ENCODE measurements at regions not wholly inside any gene's neighbourhood (a gene's known extent, or its start where the extent isn't known, plus 50 kb on each side); places are given as distances from the start of the nearest gene placed in this dataset.
"Not testable (repeated sequence)": the region's sequence is repeated elsewhere in the genome, so short reads cannot be mapped to it uniquely, and the experiment has no call there.

DNA sequence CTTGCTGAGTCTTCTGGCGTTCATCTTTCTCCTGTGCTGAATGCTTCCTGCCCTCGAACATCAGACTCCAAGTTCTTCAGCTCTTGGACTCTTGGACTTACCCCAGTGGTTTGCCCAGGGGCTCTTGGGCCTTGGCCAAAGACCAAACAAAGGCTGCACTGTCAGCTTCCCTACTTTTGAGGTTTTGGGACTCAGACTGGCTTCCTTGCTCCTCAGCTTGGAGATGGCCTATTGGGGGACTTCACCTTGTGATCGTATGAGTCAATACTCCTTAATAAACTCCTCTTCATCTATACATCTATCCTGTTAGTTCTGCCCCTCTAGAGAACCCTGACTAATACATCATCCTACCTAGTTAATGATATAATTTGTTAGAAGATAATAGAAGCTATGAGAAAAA, 415.4 kb downstream of the TMEM38B start:
- DNase-seq (ENCODE audit: low read depth): not testable (repeated sequence)

DNA sequence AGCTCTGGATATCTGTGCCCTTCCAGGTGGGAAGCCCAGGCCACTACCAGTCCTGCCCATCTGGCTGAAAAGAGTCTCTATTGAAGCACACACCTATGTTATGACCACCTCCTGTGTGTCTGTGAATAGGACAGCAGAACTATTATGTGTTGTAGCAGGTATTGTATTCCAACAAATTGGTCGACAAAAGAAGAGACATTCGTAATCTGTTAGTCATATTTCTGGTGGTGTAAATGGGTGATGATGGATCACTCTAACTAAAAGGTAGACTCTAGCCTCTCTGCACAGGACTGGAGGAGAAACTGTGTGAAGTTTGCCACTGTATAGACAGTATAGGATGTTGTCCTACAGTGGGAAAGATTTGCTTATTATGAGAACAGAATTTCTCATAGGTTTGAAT, 416.1 kb downstream of the TMEM38B start:
- DNase-seq (ENCODE audit: low read depth): no peak

- no peak for DNase-seq (ENCODE audit: low read depth)
These were observed 416.8 kb downstream of the TMEM38B start for GRCh38 chr9:106111039-106111730.

GRCh38 chr9:106112935-106113334, 418.6 kb downstream of the TMEM38B start:
- DNase-seq (ENCODE audit: low read depth): no peak

GRCh38 chr9:106119176-106119575, 424.8 kb downstream of the TMEM38B start:
- no peak for DNase-seq (ENCODE audit: low read depth)

- DNase-seq (ENCODE audit: low read depth): no peak
These were observed 425.7 kb downstream of the TMEM38B start for GRCh38 chr9:106120071-106120470.

DNA sequence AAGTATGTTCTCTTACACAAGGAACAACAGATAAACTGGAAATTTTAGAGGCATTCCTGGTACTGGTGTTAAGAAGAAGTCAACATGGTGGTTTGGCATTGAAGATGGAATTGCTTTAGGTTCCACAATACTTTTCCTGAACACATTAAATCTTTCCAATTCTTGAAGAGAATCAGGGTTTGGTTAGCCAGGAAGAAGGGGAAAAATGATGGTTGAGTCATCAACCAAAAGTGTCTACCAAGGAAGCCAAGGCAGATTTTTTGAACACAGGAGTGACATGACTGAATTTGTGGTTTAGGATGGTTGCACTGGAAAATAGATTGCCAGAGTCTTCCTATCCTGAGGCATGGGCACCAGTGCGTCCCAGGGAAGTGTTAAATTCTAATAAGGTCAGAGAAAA, 433.4 kb downstream of the TMEM38B start:
- DNase-seq (ENCODE audit: low read depth): no peak

DNA sequence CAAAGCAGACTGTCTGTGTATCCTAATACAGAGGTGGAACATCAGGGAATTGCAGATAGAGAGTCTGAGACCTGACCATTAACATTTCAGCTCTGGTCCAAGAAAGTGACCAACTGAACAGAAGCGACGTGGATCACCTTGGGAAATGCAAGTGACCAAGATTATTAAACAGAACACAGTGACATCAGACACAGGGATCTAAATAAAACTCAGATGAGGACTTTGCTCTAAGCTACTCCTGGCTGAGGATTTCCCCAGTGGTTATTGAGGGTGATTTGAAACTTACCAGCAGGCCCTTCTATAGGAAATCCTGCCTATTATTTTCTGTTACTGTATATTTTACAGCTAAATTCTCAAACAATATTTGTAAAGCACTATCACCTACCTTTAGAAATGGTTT, 436.0 kb downstream of the TMEM38B start:
- DNase-seq (ENCODE audit: low read depth): no peak

DNA sequence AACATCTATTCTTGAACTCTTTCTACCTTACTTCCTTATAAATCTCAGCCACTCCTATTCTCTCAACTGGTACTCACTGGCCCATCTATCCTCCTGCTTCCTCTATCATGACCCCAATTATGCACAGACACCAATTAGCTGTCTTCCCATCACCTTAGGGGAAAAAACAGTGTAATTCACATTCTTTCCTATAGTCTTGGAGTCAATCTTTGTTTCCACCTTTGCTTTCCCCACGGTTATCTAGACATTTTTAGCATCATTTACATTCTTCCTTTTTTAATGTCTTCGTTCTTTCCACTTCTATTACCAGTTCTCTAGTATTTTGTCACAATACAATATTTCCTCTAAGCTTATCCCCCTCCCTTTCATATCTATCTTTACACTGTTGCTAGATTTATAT, 449.4 kb downstream of the TMEM38B start:
- no peak for DNase-seq (ENCODE audit: low read depth)

DNA sequence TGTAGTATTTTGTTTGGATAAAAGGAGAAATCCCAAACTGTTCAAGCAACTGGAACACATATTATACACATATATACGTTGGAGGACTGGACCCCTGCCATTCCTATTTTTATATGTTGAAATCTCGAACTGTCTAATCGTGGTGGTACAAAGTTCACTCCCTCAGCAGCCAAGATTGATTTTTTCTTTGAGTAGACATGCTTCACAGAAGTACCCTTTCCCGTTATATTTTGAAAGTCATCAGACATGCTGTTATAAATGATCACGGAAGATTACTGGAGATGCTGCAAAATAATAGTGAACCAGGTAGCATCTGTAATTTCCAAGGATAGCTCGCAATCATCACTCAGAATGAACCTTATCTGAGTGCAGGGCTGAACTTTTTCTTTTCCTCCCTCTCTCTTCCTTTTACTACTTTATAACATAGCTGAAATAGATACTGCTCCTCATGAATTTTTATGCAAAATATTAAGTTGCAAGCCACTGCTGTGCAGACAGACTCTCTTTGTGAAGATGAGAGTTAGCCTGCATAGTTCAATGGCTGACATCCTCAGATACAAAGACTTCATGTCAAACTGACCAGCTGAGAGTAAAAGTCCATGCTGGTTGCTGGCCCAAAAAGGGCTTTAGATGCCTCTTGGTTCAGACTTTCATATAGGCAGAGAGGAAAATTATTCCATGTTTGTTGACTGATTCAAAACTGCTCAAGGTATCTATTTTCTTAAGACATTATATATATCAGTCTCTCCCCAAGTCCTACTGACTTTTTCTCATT, 451.9 kb downstream of the TMEM38B start:
- DNase-seq (ENCODE audit: low read depth): no peak

DNA sequence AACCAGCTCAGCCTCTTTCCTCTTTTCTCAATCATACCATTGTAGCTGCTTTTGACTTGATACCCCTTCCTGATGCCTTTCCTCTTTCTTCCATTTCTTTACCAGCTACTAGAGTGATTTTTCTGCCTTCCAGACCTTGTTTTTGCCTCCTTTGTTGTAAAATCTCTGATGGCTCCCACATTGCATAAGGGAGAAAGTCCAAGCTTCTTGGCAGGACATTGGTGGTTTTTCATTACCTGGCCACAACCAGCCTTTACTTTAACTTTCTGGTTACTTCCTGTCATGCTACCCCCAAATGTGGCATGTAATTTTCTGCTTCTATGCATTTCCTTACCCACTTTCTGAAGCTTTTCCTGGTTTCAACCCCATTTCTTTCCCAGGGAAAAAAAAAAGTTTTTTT, 452.5 kb downstream of the TMEM38B start:
- no peak for DNase-seq (ENCODE audit: low read depth)

DNA sequence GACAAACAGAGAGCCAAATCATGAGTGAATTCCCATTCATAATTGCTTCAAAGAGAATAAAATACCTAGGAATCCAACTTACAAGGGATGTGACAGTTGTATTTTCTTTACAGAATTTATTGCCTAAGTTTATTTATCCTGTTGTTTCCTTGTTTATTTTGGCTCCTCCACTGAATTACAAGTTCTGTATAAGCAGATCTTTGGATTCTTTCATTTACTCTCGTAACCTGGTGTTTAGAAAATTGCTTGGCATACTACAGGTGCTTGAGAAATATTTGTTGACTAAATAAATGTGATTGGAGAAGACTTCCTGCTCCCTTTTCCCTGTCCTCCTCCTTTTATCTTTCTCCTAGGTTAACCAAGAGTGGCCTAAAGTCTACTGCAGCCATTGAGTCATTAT, 455.6 kb downstream of the TMEM38B start:
- no peak for DNase-seq (ENCODE audit: low read depth)

DNA sequence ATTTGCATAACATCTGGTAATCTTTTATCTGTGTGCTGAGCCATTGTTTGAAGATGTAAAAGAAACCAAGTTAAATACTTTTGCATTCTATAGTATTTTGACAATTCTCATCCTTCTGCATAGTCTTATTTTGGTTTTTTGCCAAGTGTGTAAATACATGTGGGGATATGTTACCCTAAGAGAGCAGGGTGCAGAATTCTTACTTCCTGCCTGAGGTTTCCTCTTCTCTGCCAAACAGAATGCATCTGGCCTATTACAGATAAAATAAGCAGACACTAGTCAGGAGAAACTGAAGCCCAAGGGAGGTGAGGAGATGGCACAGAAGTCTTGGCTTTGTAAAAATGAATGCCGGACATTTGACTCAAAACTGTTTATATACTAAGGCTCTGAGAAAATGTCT, 462.1 kb downstream of the TMEM38B start:
- no peak for DNase-seq (ENCODE audit: low read depth)

DNA sequence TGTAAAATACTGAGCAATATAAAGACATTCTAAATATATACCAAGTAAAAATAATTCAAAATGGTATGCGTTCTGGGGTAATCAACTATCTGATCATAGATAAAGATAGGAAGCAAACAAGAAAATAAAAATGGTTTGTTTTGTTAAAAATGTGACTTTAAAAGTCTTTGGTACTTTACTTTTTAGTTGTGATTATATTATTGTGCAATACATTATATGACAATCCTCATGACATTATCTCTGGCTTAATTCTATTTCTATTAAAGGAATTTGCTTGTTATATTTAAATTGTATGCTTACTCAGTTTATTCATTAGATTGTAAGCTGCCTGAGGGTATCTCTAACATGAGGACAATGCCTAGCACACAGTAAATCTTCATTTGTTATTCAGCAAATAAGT, 477.9 kb downstream of the TMEM38B start:
- no peak for DNase-seq (ENCODE audit: low read depth)

GRCh38 chr9:106174346-106174745, 480.0 kb downstream of the TMEM38B start:
- DNase-seq (ENCODE audit: low read depth): no peak

DNA sequence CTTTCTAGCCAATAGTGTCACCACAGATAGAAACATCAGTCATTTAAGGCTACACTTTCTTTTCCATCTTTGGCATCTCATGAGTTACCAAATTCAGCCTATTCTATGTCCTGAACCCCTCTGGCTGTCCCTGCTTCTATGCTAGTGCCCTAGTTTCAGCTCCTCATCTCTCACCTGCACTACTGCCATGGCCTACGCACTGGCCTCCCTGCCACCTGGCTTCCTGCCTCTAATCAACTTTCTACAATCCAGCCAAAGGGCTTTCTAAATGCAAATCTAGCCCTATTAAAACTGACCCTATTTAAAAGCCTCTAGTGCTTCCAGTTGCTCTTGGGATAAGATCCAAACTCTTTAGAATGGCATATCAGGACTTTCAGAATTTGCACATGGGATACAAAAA, 482.9 kb downstream of the TMEM38B start:
- DNase-seq (ENCODE audit: low read depth): no peak

- no peak for DNase-seq (ENCODE audit: low read depth)
These were observed 484.9 kb downstream of the TMEM38B start for GRCh38 chr9:106179191-106179590.

DNA sequence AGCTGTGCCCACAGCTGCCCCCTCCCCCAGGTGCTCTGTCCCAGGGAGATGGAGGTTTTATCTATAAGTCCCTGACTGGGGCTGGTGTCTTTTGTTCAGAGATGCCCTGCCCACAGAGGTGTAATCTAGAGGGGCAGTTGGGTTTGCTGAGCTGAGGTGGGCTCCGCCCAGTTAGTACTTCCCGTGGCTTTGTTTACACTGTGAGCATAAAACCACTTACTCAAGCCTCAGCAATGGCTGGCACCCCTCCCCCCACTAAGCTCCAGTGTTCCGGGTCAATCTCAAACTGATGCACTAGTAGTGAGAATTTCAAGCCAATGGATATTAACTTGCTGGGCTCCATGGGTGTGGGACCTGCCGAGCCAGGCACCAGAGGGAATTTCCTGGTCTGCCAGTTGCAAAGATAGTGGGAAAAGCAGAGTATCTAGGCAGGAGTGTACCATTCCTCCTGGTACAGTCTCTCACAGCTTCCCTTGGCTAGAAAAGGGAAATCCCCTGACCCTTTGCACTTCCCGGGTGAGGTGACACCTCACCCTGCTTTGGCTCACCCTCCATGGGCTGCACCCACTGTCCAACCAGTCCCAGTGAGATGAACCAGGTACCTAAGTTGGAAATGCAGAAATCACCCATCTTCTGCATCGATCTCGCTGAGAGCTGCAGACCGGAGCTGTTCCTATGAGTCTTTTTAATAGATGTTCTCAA, 509.6 kb downstream of the TMEM38B start:
- not testable (repeated sequence) for DNase-seq (ENCODE audit: low read depth)

DNA sequence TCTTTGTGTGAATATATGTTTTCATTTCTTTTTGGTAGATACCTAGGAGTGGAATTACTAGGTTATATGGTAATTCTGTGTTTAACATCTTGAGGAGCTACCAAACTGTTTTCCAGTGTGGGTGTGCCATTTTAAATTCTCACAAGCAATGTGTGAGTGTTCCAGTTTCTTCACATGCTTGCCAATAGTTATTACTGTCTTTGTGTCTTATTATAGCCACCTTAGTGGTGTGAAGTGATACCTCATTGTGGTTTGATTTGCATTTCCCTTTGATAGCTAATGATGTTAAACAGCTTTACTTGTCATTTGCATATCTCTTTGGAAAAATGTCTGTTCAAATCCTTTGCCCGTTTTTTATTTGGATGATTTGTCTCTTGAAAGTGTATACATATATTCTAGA, 513.0 kb downstream of the TMEM38B start:
- no peak for DNase-seq (ENCODE audit: low read depth)

- DNase-seq (ENCODE audit: low read depth): no peak
These were observed 524.1 kb downstream of the TMEM38B start for GRCh38 chr9:106218427-106218826.

GRCh38 chr9:106218854-106219253, 524.5 kb downstream of the TMEM38B start:
- DNase-seq (ENCODE audit: low read depth): no peak

GRCh38 chr9:106220415-106220814, 526.1 kb downstream of the TMEM38B start:
- no peak for DNase-seq (ENCODE audit: low read depth)

DNA sequence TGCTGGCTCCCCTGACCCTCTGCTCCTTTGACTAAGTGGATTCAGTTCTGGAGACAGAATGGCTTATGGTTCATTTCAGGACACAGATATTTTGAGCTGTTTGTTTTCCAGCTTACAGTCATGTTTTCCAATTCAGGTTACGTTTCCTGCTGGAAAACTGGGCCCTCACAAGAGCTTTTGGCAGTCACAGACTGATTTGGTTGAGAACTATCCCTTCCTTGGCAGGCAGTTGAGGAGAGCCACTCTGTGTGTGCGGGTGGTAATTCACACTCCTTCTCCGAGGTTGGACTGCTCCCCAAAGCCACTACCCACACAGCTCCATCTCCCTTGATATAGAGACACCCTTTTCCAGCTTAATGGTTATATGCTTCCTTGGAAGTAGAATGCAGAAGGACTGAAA, 534.5 kb downstream of the TMEM38B start:
- no peak for DNase-seq (ENCODE audit: low read depth)
